IMR-90 (cell line): ENCODE measurements at regions not wholly inside any gene's neighbourhood (a gene's known extent, or its start where the extent isn't known, plus 50 kb on each side); places are given as distances from the start of the nearest gene placed in this dataset.

ENCODE experiments used
- ATAC-seq: fragments of 200-7000 bp; cut with Tn5 transposase; 2 replicates; pipeline ENCODE4 v1.9.1; 2020; ENCODE audit warnings: low read depth, mild to moderate bottlenecking, moderate library complexity
- BruUV-seq: library from RNA; stranded (reverse); fragments of 400-500 nt; replicated peaks from 2 replicates; lab custom pipeline; 2021; lab: Mats Ljungman, UMichigan
- CTCF ChIA-PET: fragments of 300-600 bp; formaldehyde crosslinking; extraction: SDS; loops from one replicate; lab custom pipeline; 2021; ENCODE audit warnings: antibody characterized with exemption; lab: Yijun Ruan, JAX
- POLR2A ChIA-PET: fragments of 300-600 bp; sonication (Branson Sonifier 250); formaldehyde crosslinking; loops from one replicate; lab custom pipeline; 2022; ENCODE audit warnings: antibody characterized with exemption; ENCODE audit not compliant: unreplicated experiment; lab: Charles Lee
- DNase-seq: peaks from one replicate; pipeline ENCODE4 v3.0.0; 2013
- H2AFZ ChIP-seq: replicated peaks from 2 replicates; pipeline ENCODE3; 2013; ENCODE audit warnings: low read length, mild to moderate bottlenecking; ENCODE audit not compliant: poor library complexity
- H2AK5ac ChIP-seq: 2 replicates; pipeline ENCODE4 v1.6.1; 2013; ENCODE audit warnings: low read depth, low read length, inconsistent platforms
- H2AK9ac ChIP-seq: replicated peaks from 2 replicates; pipeline ENCODE3; 2013; ENCODE audit warnings: mild to moderate bottlenecking, low read depth, low read length, moderate library complexity; ENCODE audit not compliant: poor library complexity
- H2BK120ac ChIP-seq: 2 replicates; pipeline ENCODE4 v1.6.1; 2013; ENCODE audit warnings: low read depth, low read length, inconsistent platforms
- H2BK15ac ChIP-seq: 3 replicates; pipeline ENCODE4 v1.6.1; 2013; ENCODE audit warnings: low read depth, low read length, inconsistent platforms
- H2BK20ac ChIP-seq: 2 replicates; pipeline ENCODE4 v1.6.1; 2013; ENCODE audit warnings: low read depth, mild to moderate bottlenecking, inconsistent platforms, low read length, moderate library complexity
- H2BK5ac ChIP-seq: 2 replicates; pipeline ENCODE4 v1.6.1; 2013; ENCODE audit warnings: mild to moderate bottlenecking, low read depth, low read length, inconsistent platforms; ENCODE audit not compliant: poor library complexity, severe bottlenecking
- H3K14ac ChIP-seq: replicated peaks from 2 replicates; pipeline ENCODE4 v1.6.1; 2013; ENCODE audit warnings: low read depth, low read length, inconsistent platforms
- H3K18ac ChIP-seq: 2 replicates; pipeline ENCODE4 v1.6.1; 2013; ENCODE audit warnings: low read depth, low read length, control low read depth
- H3K23ac ChIP-seq: 2 replicates; pipeline ENCODE4 v1.6.1; 2013; ENCODE audit warnings: low read depth, low read length, inconsistent platforms
- H3K27ac ChIP-seq: 2 replicates; pipeline ENCODE4 v1.5.1; 2013; ENCODE audit warnings: mild to moderate bottlenecking, control low read depth, low read length; ENCODE audit not compliant: insufficient read depth
- H3K27me3 ChIP-seq: 2 replicates; pipeline ENCODE4 v1.6.1; 2013; ENCODE audit warnings: low read length; ENCODE audit not compliant: control insufficient read depth, insufficient read depth
- H3K36me3 ChIP-seq: 2 replicates; pipeline ENCODE4 v1.6.1; 2013; ENCODE audit warnings: low read length, mixed read lengths; ENCODE audit not compliant: control insufficient read depth, insufficient read depth
- H3K4ac ChIP-seq: 2 replicates; pipeline ENCODE4 v1.6.1; 2013; ENCODE audit warnings: low read depth, low read length, inconsistent platforms
- H3K4me1 ChIP-seq: 2 replicates; pipeline ENCODE4 v1.6.1; 2013; ENCODE audit warnings: low read length, mixed read lengths; ENCODE audit not compliant: control insufficient read depth, insufficient read depth
- H3K4me2 ChIP-seq: 2 replicates; pipeline ENCODE4 v1.6.1; 2013; ENCODE audit warnings: low read depth, mild to moderate bottlenecking, control low read depth, low read length, moderate library complexity
- H3K4me3 ChIP-seq: 2 replicates; pipeline ENCODE4 v1.5.1; 2013; ENCODE audit warnings: low read depth, mild to moderate bottlenecking, control low read depth, low read length, moderate library complexity; ENCODE audit not compliant: insufficient read depth
- H3K56ac ChIP-seq: 2 replicates; pipeline ENCODE4 v1.6.1; 2013; ENCODE audit warnings: low read length, inconsistent platforms; ENCODE audit not compliant: insufficient read depth; ENCODE audit errors: extremely low read depth
- H3K79me1 ChIP-seq, 2 experiments: 2 replicates each; pipeline ENCODE4 v1.6.1; 2013; ENCODE audit warnings: low read length in 2 of 2, inconsistent platforms in 1 of 2, low read depth in 1 of 2
- H3K9ac ChIP-seq: 2 replicates; pipeline ENCODE4 v1.6.1; 2013; ENCODE audit warnings: low read depth, low read length, control low read depth
- H3K9me1 ChIP-seq: 2 replicates; pipeline ENCODE4 v1.6.1; 2013; ENCODE audit warnings: low read length, inconsistent platforms; ENCODE audit not compliant: insufficient read depth
- H3K9me3 ChIP-seq: 2 replicates; pipeline ENCODE4 v1.6.1; 2013; ENCODE audit warnings: low read length; ENCODE audit not compliant: control insufficient read depth, insufficient read depth
- H4K20me1 ChIP-seq: 2 replicates; pipeline ENCODE4 v1.6.1; 2013; ENCODE audit warnings: low read length, inconsistent platforms; ENCODE audit not compliant: insufficient read depth
- H4K5ac ChIP-seq: 2 replicates; pipeline ENCODE4 v1.6.1; 2013; ENCODE audit warnings: mild to moderate bottlenecking, low read depth, low read length, control low read depth
- H4K8ac ChIP-seq, 2 experiments: 2 replicates each; pipeline ENCODE4 v1.6.1; 2013; ENCODE audit warnings: low read depth in 2 of 2, low read length in 2 of 2, control low read depth in 1 of 2, inconsistent platforms in 1 of 2
- H4K91ac ChIP-seq: 2 replicates; pipeline ENCODE4 v1.6.1; 2013; ENCODE audit warnings: low read depth, low read length, inconsistent platforms; ENCODE audit not compliant: insufficient read depth
- BHLHE40 ChIP-seq: fragments of 150-350 bp; IDR thresholded peaks from 2 replicates; pipeline ENCODE4 v1.6.1; 2016; ENCODE audit warnings: mild to moderate bottlenecking, low read depth, low read length
- MXI1 ChIP-seq: IDR thresholded peaks from 2 replicates; pipeline ENCODE4 v1.6.1; 2012; ENCODE audit warnings: low read depth, mild to moderate bottlenecking, low read length, moderate library complexity, borderline replicate concordance
- WGBS, 2 experiments: methylation state at CpG; one replicate each; pipeline versions ENCODE4 v1.1.5 to v1.1.7; 2013; ENCODE audit warnings: missing lambda C conversion rate in 2 of 2; ENCODE audit not compliant: insufficient read length in 1 of 2; ENCODE audit errors: extremely low coverage in 2 of 2; 5-methylcytosine and 5-hydroxymethylcytosine counted together
- dilution Hi-C: fragments of 300-500 bp; cut with HindIII; formaldehyde crosslinking; loops from one replicate; pipeline ENCODE4 v1.14.3; 2018; ENCODE audit warnings: low sequenced_read_pairs; ENCODE audit not compliant: unreplicated experiment
- in situ Hi-C: fragments of 300-500 bp; cut with MboI; formaldehyde crosslinking; loops from 3 replicates; pipeline ENCODE4 v1.14.3; 2019; ENCODE audit warnings: low sequenced_read_pairs, inconsistent platforms, mixed read lengths
- intact Hi-C: fragments of 100-400 bp; cut with micrococcal nuclease; formaldehyde crosslinking; loops from 2 replicates; pipeline ENCODE4 v1.10.0; 2022

DNA sequence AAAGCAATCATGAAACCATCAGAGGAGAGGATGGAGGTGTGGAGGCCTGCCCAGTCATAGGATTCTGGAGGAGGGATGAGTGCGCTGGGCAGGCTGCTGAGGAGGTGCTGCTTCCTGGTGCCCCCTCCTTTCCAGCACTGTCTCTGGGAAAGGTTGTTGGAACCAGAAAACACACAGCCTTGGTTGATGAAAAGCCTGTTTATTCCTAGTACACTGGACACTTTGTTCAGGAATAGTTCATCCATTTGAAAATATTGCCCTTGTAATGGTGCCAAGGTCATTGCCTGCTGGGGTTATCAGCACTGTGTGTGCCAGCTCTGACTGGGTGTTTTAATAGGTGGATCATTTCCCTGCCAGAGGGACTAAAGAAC is 83.7 kb upstream of the ARMC2 start:
- no peak overlapping the region for H2AK5ac ChIP-seq
- ChIA-PET CTCF (no interaction called here), POLR2A (no interaction called here)
- H3K4me3 ChIP-seq: no peak overlapping the region
- no peak overlapping the region for H2BK120ac ChIP-seq
- in situ Hi-C loops: no loop called here
- TF ChIP-seq MXI1: no peak
- no peak for TF ChIP-seq BHLHE40
- H3K27ac ChIP-seq: no peak overlapping the region
- H3K56ac ChIP-seq: no peak overlapping the region
- no peak overlapping the region for H3K9ac ChIP-seq
- WGBS, 2 experiments: no CpG with 5 or more reads among the region's 1 CpG
- no peak overlapping the region for H4K5ac ChIP-seq
- no peak overlapping the region for H2AFZ ChIP-seq
- no peaks in the 10 kb centered on the region for H3K79me1 ChIP-seq
- no peak overlapping the region for H3K23ac ChIP-seq
- no TSS peak for BruUV-seq
- ATAC-seq (no peak), DNase-seq (no peak)
- peaks cover 5% of the 10 kb centered on the region; the same call in 1 of the 2 replicates for H3K9me1 ChIP-seq
- H3K36me3 ChIP-seq: no peaks in the 10 kb centered on the region
- H4K20me1 ChIP-seq: no peaks in the 10 kb centered on the region
- H4K91ac ChIP-seq: no peak overlapping the region
- no peaks in the 10 kb centered on the region; the same call in 1 of the 2 replicates for H3K27me3 ChIP-seq
- H4K8ac ChIP-seq: no peak overlapping the region
- H3K4ac ChIP-seq: no peak overlapping the region
- H3K14ac ChIP-seq: no peak overlapping the region
- no peak overlapping the region for H2AK9ac ChIP-seq
- no peak overlapping the region for H2BK15ac ChIP-seq
- H3K9me3 ChIP-seq: no peaks in the 10 kb centered on the region
- intact Hi-C loops: no loop called here
- no peak overlapping the region for H2BK20ac ChIP-seq
- no peak overlapping the region for H3K4me2 ChIP-seq
- H3K18ac ChIP-seq: no peak overlapping the region
- no peak overlapping the region for H2BK5ac ChIP-seq
- dilution Hi-C loops: no loop called here
- peaks cover 5% of the 10 kb centered on the region; the same call in 1 of the 2 replicates for H3K4me1 ChIP-seq
